GM19023 (cell line): ENCODE measurements at regions not wholly inside any gene's neighbourhood (a gene's known extent, or its start where the extent isn't known, plus 50 kb on each side); places are given as distances from the start of the nearest gene placed in this dataset.

Source experiments
- ATAC-seq: cut with Tn5 transposase; IDR thresholded peaks from one replicate; pipeline ENCODE4 v1.9.1; 2021; ENCODE audit warnings: mild to moderate bottlenecking, moderate library complexity; ENCODE audit not compliant: unreplicated experiment

DNA sequence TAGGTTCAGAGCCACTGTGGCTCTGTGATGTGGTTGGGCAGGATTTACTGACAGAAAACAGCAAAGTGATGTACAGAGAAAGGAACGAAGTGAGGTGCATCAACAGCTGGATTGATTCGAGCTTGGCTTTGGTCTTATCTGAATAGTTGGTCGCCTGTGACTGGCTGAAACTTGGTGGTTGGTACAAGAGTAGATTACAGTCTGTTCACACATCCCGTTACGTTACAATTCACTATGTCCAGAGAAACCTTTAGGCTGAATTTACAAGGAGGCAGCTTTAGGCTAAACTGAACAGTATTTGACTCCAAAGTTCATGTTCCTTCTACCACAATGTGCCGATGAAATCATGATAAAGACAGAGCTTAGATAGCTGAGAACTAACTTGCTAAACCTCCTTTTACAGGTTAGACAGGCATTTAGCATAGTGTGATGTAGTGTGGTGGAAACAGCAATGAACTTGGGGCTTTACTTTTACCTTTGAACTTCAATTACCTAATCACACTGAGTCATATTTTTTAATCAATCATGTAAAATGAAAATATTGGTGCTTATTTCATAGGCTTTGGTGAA, 210.2 kb upstream of the PUM3 start:
- no peak for ATAC-seq

GRCh38 chr9:3049636-3050035, 205.7 kb upstream of the PUM3 start:
- no peak for ATAC-seq

DNA sequence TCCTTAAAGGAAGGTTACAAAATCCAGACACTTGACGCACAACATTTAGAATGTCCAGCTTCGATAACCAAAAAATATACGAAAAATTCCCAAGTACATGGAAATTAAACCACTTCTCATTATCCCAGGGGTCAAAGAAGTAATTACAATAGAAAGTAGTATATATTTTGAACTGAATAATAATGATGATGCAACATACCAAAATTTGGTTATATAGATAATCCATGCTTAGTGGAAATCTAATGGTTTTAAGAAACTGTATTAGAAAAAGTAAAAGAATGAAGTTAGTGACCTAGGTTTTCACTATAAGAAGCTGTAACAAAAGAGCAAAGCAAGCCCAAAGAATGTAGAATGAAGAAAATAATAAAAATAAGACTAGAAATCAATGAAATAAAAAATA, 204.0 kb upstream of the PUM3 start:
- ATAC-seq = no peak

DNA sequence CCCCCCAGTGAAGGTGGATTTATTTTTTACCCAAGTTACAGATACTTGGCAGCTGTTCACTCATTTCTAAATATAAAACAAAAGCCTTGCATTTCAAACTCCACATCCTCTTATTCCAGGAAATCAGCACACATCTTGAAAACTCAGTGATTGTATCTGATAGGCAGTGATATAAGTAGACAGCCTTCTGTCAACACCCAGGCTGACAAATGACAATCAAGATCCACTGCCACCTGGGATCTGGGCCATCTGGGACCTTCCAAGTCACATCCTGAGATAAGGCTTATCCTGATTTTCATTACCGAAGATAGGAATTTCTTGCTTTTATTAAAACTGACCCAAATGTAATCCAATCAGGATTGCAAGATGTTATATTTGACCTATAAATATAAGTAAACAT, 201.3 kb upstream of the PUM3 start:
- ATAC-seq = no peak

DNA sequence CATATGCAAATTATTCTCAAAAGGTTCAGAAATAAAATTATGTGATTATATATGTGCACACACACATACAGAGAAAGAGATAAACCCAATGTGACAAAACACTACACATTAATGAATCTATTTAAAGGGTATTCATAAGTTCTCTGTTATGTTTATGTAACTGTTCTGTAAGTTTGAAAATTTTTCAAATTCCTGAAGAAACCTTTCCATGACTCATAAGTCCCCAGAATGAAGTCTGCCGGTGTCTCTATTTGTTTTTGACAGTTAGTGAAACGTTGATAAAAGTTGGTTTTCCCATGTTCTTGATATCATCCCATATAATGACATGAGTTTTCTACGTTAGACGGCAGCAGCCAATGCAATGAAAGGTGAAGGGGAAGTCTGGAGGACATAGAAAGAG, 199.5 kb upstream of the PUM3 start:
- ATAC-seq = no peak

- ATAC-seq = no peak
Measured at GRCh38 chr9:3040761-3041160, 196.9 kb upstream of the PUM3 start.

DNA sequence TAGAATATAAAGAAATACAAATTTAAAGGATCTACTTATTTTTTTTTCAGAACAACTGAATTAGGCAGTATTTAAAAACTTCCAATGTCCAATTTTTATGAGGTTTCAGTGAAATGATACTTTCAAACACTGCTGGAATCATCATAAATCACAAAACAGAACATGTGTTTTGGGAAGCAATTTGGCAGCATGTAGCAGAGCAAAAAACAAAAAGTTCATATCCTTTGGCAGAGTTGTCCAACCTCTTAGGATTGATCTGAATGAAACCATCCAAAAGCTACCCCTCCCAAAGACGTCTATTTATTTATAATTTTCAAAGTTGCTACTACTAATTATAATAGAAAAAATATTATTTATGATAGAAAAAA, 192.4 kb upstream of the PUM3 start:
- no peak for ATAC-seq

DNA sequence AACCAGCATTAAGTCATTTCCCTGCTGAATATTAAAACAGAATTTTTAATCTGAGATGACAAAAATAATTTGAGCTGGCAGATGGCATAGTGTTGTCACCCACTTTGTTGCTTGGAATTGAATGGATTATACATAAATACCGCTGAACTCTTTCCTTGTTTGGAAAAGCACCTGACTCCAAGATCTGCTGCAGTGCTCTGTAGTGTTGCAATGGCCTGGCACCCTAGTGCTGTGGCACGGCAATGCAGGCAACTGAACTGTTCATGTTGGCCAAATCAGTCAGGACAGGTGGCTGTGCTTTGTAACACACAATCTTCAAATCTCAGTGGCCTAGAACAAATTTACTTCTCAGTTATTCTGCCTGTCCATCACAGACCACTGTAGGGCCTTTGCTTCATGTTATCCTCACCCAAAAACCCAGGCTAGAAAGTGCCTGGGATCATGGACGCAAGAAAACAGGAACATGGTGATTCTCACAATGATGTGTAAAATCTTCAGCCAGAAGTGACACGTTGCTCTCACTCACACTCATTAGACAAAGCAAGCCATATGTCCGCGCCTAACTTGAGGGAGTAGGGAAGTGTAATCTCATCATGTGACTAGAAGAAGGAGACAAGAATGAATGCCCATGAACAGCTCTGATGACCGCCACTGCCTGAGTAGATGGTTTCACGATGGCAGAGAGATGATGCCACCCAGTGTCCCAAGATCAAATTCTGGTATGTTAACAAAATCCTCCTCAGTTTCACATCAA, 191.9 kb upstream of the PUM3 start:
- ATAC-seq = no peak

GRCh38 chr9:3032898-3033297, 189.0 kb upstream of the PUM3 start:
- no peak for ATAC-seq

DNA sequence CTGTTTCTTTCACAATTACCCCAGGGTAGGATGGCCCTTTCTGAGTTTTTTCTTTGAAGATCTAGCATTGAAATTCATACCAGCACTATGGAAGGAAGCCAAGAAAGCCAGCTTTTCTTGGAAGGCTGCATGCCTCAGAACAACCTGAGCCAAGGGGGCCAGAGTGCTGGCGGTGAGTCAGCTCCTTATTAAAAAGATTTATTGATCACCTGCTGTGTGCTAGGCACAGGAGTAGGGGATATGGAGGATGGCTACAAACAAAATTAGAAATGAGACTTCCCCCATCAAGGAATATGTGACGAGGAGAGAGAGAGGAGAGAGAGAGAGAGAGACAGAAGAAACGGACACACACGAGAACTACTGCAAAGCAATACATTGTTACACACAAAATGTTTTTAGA, 184.6 kb upstream of the PUM3 start:
- no peak for ATAC-seq

DNA sequence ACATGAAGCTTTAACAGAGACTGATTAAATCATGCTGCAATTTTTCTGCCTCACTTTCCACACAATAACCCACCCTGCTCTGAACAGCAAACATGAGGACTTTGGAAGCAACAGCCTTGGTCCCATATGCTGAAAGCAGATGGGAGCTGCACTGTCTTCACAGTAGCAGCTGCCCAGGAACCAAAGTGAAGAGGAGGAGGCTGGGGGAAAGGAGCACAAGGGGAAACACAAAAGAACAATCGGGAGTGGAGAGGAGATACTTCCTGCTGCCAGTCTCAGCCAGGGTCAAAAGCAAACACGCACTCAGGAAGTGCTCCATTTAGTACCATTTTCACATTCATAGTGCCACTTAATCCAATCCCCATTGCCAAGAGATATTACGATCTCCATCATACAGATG, 183.3 kb upstream of the PUM3 start:
- ATAC-seq = no peak

GRCh38 chr9:3023449-3023848, 179.6 kb upstream of the PUM3 start:
- ATAC-seq = no peak

GRCh38 chr9:3018691-3019230, 174.9 kb upstream of the PUM3 start:
- no peak for ATAC-seq

DNA sequence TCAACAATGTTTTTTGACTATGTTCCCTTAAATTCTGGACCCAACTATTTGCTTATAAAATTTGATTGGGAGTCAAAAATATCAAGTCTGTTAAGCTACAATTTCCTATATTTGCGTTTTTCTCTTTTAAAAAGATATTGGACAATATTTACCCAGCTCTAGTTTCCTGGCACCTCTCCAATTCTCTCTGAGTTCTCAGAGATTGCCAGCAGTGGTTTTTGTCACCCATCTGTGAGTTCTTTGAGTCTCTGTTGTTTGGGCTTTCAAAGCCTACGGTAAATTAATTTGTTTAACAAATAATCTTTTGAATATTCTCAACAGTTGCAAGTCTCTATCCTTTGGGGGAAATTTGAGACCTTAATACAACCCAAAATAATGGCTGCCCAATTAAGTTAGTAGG, 174.2 kb upstream of the PUM3 start:
- no peak for ATAC-seq

DNA sequence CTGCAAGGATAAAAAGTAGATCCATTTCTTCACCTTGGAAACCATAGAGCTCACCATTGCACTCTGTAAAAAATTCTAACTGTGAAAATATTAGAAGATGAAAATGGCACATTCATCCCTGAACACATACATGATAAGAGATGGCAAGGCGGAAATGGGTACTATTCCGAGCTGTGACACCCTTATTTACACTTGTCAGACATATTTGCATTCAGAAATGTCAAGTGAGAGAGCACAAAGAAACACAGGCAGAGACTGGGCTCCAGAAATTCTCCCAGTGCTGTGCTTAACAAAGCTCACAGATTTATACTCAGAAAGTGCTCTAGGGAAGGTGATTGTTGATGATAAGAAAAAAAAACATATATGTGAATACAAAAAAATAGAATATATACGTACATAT, 170.3 kb upstream of the PUM3 start:
- ATAC-seq = no peak

DNA sequence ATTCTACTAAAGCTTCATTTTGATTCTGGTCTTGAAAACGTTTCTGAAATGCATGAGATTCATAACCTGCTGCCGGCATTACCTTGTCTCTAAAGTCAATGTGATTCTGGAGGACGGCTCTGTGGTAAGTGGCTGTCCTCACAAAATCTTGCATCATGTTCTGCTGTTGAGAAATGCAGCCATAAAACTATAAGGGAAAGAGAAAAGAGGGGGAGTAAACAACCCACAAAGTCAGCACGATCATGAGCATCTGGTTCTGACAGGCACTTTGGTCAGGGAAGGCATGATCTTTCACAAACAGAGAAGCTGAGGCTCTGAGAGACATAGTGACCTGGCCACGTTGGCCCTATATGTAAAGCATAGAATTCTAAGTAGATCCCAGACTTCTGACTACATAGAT, 168.9 kb upstream of the PUM3 start:
- no peak for ATAC-seq

DNA sequence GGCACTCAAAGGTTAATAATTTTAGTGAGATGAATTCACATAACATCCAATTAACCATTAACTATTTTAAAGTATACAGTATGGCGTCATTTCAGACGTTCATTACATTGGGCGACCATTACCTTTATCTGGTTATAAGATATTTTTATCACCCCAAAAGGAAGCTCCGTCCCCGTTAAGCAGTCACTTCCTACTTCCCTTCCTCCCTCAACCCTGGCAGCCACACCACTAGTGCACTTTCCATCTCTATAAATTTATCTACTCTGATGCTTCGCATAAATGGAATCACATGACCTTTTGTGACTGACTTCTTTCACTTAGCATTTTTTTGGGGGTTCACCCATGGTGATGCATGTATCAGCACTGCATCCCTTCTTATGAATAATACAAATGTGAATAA, 168.3 kb upstream of the PUM3 start:
- no peak for ATAC-seq

GRCh38 chr9:3008091-3008490, 164.2 kb upstream of the PUM3 start:
- no peak for ATAC-seq

DNA sequence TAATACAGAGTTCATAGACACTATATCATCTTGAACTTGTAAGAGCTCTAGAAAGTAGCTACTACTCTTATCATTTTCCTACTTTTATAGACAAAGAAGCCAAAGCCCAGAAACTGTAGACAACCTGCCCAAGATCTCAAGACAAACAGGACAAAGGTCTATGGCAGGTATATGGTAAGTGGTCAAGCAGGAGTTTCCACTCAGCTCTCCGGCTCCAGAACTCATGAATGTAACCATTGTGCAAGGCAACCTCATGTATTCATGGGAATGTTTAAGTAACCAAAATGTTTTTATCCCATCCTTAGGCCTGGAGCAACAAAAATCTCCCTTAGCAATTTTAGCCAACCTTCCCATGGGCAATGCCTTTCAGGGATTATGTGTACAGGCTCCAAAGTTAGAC, 163.4 kb upstream of the PUM3 start:
- ATAC-seq = no peak

DNA sequence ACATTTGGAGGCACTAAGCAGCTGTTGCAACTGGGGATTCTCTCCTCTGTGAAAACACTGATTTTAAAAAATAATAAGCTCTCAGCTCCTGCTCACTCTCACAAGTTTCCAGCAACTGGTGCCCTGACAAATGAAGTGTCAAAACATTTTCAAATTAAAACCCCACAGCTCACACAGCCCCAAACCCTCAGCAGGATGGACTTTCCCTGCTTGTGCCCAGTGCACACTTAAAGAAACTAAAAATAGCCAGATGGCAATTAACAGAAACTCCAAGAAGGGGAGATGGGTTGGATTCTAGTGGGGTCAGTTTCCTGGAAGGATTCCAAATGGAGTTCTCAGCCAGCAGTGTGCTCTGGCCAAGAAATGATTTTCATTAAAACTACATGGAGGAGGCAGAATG, 163.0 kb upstream of the PUM3 start:
- no peak for ATAC-seq

GRCh38 chr9:3004572-3004971, 160.7 kb upstream of the PUM3 start:
- no peak for ATAC-seq

DNA sequence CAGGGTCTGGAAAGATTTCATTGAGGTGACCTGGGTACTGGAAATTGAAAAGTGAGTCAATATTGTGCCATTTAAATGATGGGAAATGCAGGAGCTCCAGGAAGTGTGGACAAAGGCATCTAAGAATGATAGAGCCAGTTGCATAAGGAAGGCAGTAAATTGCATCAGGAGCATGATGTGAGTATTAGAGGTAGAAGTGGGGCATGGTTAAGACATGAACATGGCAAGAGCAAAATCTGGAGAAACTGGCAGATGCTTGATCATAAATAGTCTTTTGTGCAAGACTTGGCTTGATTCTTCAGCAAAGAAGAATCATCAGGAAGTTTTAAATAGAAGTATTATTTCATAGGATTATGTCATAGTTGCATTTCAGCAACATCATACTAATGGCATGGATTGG, 157.4 kb upstream of the PUM3 start:
- ATAC-seq = no peak

DNA sequence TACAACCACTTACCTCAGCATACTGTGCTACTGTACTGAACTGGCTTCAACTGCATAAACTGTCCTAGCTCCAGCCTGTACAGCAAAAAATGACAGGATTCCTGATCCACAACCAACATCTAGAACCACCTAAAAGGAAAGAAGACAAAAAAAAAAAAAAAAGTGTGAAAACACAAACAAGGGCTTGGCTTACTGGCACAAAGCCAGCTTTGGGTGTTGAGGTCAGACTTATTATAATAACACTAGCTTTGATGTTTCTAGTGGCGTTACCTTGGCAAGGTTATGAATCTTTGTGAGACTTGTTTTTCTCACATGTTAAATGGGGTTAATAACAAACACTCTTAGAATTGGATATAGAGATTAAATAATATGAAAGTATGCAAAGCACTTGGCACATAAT, 148.5 kb upstream of the PUM3 start:
- ATAC-seq = no peak
